ENCODE measurements at regions not wholly inside any gene's neighbourhood (a gene's known extent, or its start where the extent isn't known, plus 50 kb on each side); places are given as distances from the start of the nearest gene placed in this dataset.

- no peak for DNase-seq (ENCODE audit: low spot score)
These were observed 213.9 kb downstream of the SOD2 start for GRCh38 chr6:159479146-159479545.

- no peak for DNase-seq (ENCODE audit: low spot score)
These were observed 219.4 kb downstream of the SOD2 start for GRCh38 chr6:159473475-159474263.

- DNase-seq (ENCODE audit: low spot score), result no peak
These were observed 222.6 kb downstream of the SOD2 start for GRCh38 chr6:159470397-159470796.

DNA sequence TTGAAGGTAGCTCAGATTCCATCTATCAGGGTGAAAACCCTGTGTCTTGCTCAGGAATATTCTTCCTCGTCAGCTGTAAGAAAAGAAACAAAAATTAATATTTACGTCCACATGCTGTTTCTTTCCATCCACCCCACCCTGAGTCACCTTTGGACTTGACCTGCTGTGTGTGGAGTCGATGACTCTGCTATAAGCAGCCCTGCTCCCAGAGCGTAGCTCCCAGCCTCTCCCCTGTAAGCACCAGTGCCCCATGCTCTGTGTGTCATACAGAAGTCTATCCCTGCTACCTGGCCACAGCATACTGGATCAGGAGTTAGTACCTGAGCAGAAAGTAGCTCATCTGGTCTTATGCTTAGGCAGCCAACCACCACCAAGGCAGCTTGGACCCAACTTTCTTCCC, 223.6 kb downstream of the SOD2 start:
- no peak for DNase-seq (ENCODE audit: low spot score)

DNA sequence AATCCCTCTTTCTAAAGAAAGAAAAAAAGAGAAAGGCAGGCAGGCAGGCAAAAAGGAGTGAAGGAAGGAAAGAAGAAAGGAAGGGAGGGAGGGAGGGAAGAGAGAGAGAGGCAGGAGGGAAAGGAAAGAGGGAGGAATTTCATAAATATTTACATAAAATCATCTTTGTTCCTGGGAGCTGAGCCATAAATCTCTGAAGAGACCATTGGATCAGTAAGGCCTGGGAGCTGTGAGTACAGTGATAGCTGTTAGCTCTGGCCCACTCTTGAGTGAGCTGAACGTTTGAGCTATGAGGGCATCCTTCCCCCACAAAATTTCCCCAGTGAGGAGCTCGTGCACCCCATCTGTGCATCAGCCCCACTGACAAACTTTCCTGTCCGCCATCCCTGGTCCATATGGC, 224.0 kb downstream of the SOD2 start:
- DNase-seq (ENCODE audit: low spot score), result no peak

DNA sequence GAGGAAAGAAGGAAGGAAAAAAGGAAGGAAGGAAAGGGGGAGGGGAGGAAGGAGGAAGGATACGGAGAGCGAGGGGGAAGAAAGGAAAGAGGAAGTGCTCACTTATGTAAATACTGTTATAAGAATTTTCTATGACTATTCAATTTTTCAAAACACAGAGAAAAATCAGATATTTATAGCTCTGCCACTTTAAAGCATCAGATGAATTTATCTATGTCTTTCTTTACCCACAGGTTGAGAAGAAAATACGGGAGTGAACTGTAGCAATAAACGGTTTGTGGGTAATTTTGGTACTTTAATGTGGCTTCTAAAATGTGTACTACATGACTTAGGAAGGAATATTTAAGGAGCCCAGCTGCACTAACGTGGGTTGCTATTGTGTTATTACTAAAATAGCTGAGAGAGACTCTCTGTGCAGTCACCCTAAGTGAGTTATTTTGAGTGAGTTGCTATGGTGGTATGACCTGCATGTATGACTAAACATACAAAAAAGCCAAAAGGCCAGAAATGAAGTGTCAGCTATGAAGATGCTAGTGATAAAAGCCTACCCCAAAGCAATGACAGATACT, 225.5 kb downstream of the SOD2 start:
- no peak for DNase-seq (ENCODE audit: low spot score)

DNA sequence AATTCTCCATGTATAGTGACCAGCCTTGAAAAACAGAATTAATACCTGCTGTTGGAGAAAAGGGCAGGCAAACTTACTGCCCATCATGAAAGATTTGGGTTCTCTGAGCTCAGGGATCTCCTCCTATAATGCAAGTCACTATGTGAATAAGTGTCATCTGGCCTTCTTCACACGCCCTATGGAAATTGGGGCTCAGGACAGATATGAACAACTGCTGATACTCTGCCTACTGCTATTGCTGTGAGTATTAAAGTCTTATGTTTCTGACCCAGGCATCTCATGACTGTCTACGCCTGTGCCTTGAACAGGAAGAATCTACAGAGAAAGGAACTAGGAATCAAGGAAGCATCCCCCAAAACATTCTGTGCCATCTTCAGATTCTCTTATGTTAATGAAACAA, 226.1 kb downstream of the SOD2 start:
- DNase-seq (ENCODE audit: low spot score), result no peak

- no peak for DNase-seq (ENCODE audit: low spot score)
These were observed 228.2 kb downstream of the SOD2 start for GRCh38 chr6:159464816-159465215.

- no peak for DNase-seq (ENCODE audit: low spot score)
These were observed 229.8 kb downstream of the SOD2 start for GRCh38 chr6:159463119-159463829.

- no peak for DNase-seq (ENCODE audit: low spot score)
These were observed 230.6 kb downstream of the SOD2 start for GRCh38 chr6:159462431-159462830.

- DNase-seq (ENCODE audit: low spot score), result no peak
These were observed 231.0 kb downstream of the SOD2 start for GRCh38 chr6:159461998-159462397.

DNA sequence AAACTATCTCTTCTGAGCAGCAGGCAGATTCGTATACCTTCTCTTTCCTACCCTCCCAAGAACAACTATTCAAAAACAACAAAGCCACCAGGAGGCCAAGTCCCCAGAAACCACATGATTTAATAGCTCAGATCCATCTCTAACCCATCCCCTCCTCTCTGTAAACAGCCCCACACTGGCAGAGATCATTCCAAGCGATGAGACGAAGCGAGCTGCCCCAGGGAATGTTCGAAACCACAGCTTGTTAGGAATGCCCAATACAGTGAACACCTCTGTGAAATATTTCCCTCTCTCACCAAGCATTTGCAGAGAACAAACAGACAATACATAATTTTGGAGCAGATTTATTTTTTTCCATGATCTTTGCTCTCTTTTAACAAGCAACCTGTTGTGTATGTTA, 231.8 kb downstream of the SOD2 start:
- no peak for DNase-seq (ENCODE audit: low spot score)

- DNase-seq (ENCODE audit: low spot score), result no peak
These were observed 232.6 kb downstream of the SOD2 start for GRCh38 chr6:159460476-159460875.

DNA sequence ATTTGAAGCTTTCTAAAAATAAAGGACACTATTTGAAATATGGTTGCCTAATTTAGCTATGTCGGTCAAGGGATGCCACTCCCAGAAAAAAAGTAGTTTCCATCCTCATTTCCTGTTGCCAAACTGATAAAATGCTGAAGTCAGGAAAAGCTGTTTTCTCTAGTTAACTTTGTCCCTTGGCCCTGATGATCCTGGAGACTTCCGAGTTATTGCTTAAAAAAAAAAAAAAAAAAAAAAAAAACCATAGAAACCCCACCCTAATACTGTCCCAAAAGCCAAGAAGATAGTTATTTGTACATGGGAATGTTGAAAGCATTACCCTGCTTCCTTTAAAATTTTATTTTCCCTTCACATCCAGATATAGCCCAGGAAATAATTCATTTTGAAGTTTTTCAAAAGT, 236.7 kb downstream of the SOD2 start:
- no peak for DNase-seq (ENCODE audit: low spot score)

- no peak for DNase-seq (ENCODE audit: low spot score)
These were observed 237.3 kb downstream of the SOD2 start for GRCh38 chr6:159455700-159456274.

DNA sequence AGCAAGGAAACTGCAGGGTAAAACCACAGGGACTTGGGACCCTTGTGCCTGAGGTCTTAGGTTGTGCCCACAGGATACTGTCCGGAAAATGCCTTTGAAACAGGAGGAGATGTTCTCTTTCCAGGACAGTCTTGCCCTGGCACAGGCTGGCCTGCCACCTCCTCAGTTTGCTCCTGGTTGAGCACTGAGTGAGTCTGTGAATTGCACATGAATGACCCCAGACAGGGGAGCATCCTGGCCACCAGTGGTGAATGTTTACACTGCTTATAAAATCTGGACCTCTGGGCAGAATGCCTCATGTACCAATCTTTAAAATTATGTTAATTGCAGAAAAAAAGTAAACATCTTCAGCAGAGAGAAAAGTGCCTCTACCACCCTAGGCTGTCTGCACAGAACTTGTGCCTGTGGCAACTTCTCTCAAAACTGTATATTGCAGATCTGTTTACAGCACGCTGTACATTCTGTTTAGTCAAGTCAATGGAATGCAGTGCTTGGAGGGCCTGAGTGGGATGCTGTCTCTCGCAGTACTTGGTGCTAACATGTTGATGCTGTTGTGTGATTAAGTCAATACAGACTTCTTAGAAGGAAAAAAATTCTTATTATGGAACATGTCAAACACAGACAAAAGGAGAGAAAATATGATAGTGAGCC, 242.1 kb downstream of the SOD2 start:
- no peak for DNase-seq (ENCODE audit: low spot score)

GRCh38 chr6:159446340-159446739, 246.7 kb downstream of the SOD2 start:
- DNase-seq (ENCODE audit: low spot score), result no peak

- no peak for DNase-seq (ENCODE audit: low spot score)
These were observed 247.7 kb downstream of the SOD2 start for GRCh38 chr6:159445351-159445750.

- DNase-seq (ENCODE audit: low spot score), result no peak
These were observed 248.8 kb downstream of the SOD2 start for GRCh38 chr6:159444056-159444760.

- DNase-seq (ENCODE audit: low spot score), result no peak
These were observed 249.6 kb downstream of the SOD2 start for GRCh38 chr6:159443417-159443920.

GRCh38 chr6:159441704-159441981, 251.4 kb downstream of the SOD2 start:
- no peak for DNase-seq (ENCODE audit: low spot score)

Measured in mucosa of gallbladder (tissue), 1 donor.